Calu3 (cell line): ENCODE measurements at regions not wholly inside any gene's neighbourhood (a gene's known extent, or its start where the extent isn't known, plus 50 kb on each side); places are given as distances from the start of the nearest gene placed in this dataset.
A peak's percentile ranks its signal among the peaks of the same experiment; 100 is the strongest.
"Not testable (repeated sequence)": the region's sequence is repeated elsewhere in the genome, so short reads cannot be mapped to it uniquely, and the experiment has no call there.

ENCODE experiments used
- BruUV-seq: library from RNA; stranded (reverse); fragments of 400-500 nt; replicated peaks from 2 replicates; lab custom pipeline; 2021; lab: Mats Ljungman, UMichigan
- CTCF ChIA-PET: fragments of 300-600 bp; sonication (Branson Sonifier 250); formaldehyde crosslinking; loops from one replicate; lab custom pipeline; 2022; ENCODE audit warnings: antibody characterized with exemption; lab: Charles Lee
- DNase-seq: peaks from one replicate; pipeline ENCODE4 v3.0.0; 2022
- H3K27ac Mint-ChIP-seq: one replicate; pipeline ENCODE4 v1.8.0; 2022; ENCODE audit warnings: mixed read lengths; ENCODE audit not compliant: unreplicated experiment
- H3K27me3 Mint-ChIP-seq: one replicate; pipeline ENCODE4 v1.8.0; 2022; ENCODE audit warnings: mixed read lengths; ENCODE audit not compliant: unreplicated experiment
- H3K36me3 Mint-ChIP-seq: one replicate; pipeline ENCODE4 v1.8.0; 2022; ENCODE audit warnings: mild to moderate bottlenecking, moderate library complexity, mixed read lengths; ENCODE audit not compliant: insufficient read depth, unreplicated experiment
- H3K4me1 Mint-ChIP-seq: one replicate; pipeline ENCODE4 v1.8.0; 2022; ENCODE audit warnings: mild to moderate bottlenecking, low read depth, mixed read lengths; ENCODE audit not compliant: unreplicated experiment
- H3K4me3 Mint-ChIP-seq: one replicate; pipeline ENCODE4 v1.8.0; 2022; ENCODE audit warnings: mild to moderate bottlenecking, low read depth, moderate library complexity, mixed read lengths; ENCODE audit not compliant: unreplicated experiment
- H3K9me3 Mint-ChIP-seq: one replicate; pipeline ENCODE4 v1.8.0; 2022; ENCODE audit warnings: low read depth, mixed read lengths; ENCODE audit not compliant: unreplicated experiment
- intact Hi-C: fragments of 100-400 bp; cut with micrococcal nuclease; formaldehyde crosslinking; loops from one replicate; pipeline ENCODE4 v1.10.0; 2022; ENCODE audit not compliant: unreplicated experiment

- peaks cover 25% of the 10 kb centered on the region for H3K4me1 Mint-ChIP-seq
- H3K9me3 Mint-ChIP-seq, CTCF ChIA-PET, H3K27me3 Mint-ChIP-seq, H3K4me3 Mint-ChIP-seq, H3K27ac Mint-ChIP-seq, DNase-seq, intact Hi-C loops, BruUV-seq: not testable (repeated sequence)
- H3K36me3 Mint-ChIP-seq: peaks cover 15% of the 10 kb centered on the region
Observed at GRCh38 chr20:30291686-30292085, 965.8 kb upstream of the DEFB115 start.

DNA sequence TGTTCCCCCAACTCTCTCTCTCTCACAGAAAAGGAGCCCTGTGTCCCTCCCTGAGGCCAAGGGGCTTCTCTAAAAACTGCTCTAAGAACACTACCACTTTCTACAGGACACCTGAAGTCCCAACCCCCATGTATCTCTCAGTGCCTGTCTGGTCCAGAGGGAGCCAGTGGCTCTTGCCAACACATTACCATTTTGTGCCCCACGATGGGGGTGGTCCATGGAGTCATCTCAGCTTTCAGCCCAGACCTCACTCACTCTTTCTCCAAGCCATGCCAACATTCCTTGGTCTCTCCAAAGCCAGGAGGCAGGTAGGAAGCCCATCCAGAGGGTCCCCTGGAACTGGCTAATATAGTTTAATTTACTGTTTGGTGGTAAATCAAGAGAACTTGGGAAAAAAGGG is 962.1 kb upstream of the DEFB115 start:
- H3K27ac Mint-ChIP-seq, CTCF ChIA-PET, DNase-seq, H3K9me3 Mint-ChIP-seq, intact Hi-C loops, H3K4me3 Mint-ChIP-seq, H3K36me3 Mint-ChIP-seq, BruUV-seq: not testable (repeated sequence)
- Mint-ChIP-seq H3K27me3 (peaks cover 12% of the 10 kb centered on the region), H3K4me1 (peaks cover 24% of the 10 kb centered on the region)

GRCh38 chr20:30295967-30296366 is 961.5 kb upstream of the DEFB115 start:
- H3K4me3 Mint-ChIP-seq, BruUV-seq, H3K9me3 Mint-ChIP-seq, DNase-seq, CTCF ChIA-PET, intact Hi-C loops, H3K36me3 Mint-ChIP-seq, H3K27ac Mint-ChIP-seq: not testable (repeated sequence)
- peaks cover 19% of the 10 kb centered on the region for H3K4me1 Mint-ChIP-seq
- peaks cover 18% of the 10 kb centered on the region for H3K27me3 Mint-ChIP-seq

- H3K36me3 Mint-ChIP-seq, BruUV-seq, intact Hi-C loops, H3K9me3 Mint-ChIP-seq, CTCF ChIA-PET, H3K27ac Mint-ChIP-seq, H3K4me3 Mint-ChIP-seq, DNase-seq: not testable (repeated sequence)
- peaks cover 20% of the 10 kb centered on the region for H3K27me3 Mint-ChIP-seq
- peaks cover 16% of the 10 kb centered on the region for H3K4me1 Mint-ChIP-seq
Observed at GRCh38 chr20:30297878-30298595, 959.4 kb upstream of the DEFB115 start.

DNA sequence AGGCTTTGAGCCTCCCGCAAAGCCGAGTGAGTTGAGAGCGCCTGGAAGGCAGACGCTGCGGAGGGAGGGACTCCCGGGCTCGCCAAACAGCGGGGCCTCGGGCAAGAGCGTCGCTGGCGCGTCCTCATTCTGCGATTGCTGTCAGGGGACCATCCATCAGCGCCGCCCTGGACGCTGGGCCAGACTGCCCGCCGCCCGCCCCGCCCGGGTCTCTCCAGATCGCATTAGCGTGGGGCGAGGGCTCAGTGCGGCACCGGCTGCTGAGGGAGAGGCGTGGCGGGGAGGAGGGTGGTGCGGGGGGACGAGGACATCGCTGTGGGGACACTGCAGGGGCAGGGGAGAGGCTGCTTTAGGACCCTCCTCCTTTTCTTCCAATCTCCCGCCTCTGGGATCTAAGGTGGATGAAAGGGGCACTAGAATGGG is 957.2 kb upstream of the DEFB115 start:
- H3K36me3 Mint-ChIP-seq, DNase-seq, BruUV-seq, H3K27ac Mint-ChIP-seq, H3K9me3 Mint-ChIP-seq, intact Hi-C loops, CTCF ChIA-PET: not testable (repeated sequence)
- H3K27me3 Mint-ChIP-seq: peaks cover 20% of the 10 kb centered on the region
- H3K4me3 Mint-ChIP-seq: peak overlapping the region; percentile 65
- peaks cover 16% of the 10 kb centered on the region for H3K4me1 Mint-ChIP-seq

DNA sequence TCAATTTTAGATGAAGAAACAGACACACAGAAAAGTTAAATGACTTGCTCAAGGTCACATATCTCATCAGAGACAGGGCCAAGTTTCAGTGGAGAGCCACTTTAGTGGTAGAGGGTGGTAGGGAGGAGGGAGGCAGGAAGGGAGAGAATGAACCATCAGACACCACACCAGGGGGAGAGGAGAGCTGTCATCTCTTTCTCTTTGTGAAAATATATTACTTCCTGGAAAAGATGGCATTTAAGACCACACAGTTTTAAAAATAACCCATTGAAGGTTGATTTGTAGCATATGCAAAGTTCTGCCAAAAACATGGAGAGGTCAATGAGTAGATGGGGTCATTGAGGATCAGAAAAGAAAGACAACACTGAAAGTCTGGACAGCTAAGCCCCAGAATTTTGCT is 954.7 kb upstream of the DEFB115 start:
- H3K4me3 Mint-ChIP-seq, H3K36me3 Mint-ChIP-seq, H3K9me3 Mint-ChIP-seq, DNase-seq, H3K27ac Mint-ChIP-seq, intact Hi-C loops, CTCF ChIA-PET, BruUV-seq: not testable (repeated sequence)
- Mint-ChIP-seq H3K27me3 (peaks cover 20% of the 10 kb centered on the region), H3K4me1 (peaks cover 16% of the 10 kb centered on the region)

DNA sequence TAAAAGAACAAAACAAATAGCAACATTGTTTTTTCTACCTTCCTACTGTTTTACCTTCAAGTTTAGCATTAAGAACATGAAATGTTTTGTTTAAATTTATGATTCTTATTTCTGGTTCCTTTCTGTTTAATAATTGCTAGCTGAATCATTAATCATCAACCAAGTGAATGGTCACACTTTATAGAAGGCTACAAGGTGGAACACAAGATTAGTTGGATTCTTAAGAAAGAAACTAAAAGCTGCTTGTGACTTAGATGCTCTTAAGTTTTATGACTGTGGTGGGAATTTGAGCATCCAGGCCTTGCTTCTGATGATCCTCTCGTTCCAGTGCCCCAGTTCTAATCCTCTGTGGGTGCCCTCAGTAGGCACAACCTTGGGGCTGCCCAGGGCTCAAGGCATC is 947.5 kb upstream of the DEFB115 start:
- H3K36me3 Mint-ChIP-seq, CTCF ChIA-PET, H3K4me3 Mint-ChIP-seq, H3K9me3 Mint-ChIP-seq, H3K27ac Mint-ChIP-seq, DNase-seq, intact Hi-C loops, H3K27me3 Mint-ChIP-seq, H3K4me1 Mint-ChIP-seq, BruUV-seq: not testable (repeated sequence)

GRCh38 chr20:30310385-30310784 is 947.1 kb upstream of the DEFB115 start:
- BruUV-seq, CTCF ChIA-PET, H3K27me3 Mint-ChIP-seq, intact Hi-C loops, H3K9me3 Mint-ChIP-seq, H3K36me3 Mint-ChIP-seq, DNase-seq, H3K4me3 Mint-ChIP-seq, H3K27ac Mint-ChIP-seq, H3K4me1 Mint-ChIP-seq: not testable (repeated sequence)

DNA sequence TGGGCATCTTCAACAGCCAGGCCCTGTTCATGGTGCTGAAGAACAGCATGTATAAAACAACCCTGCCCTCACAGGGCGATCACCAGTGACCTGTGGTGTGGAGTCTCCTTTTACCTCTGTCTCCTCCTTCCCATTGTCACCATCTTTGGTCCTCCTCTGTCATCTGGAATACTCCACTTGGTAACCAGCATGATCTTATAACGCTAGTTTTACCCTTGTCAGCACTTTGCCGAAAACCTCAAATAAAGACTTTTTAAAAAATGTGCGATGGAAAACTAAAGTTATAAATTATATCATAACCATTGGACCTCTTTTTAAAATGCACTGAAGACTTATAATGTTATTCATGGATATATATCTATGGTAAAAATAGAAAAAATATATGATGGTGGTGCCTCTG is 945.2 kb upstream of the DEFB115 start:
- not testable (repeated sequence) for H3K36me3 Mint-ChIP-seq

DNA sequence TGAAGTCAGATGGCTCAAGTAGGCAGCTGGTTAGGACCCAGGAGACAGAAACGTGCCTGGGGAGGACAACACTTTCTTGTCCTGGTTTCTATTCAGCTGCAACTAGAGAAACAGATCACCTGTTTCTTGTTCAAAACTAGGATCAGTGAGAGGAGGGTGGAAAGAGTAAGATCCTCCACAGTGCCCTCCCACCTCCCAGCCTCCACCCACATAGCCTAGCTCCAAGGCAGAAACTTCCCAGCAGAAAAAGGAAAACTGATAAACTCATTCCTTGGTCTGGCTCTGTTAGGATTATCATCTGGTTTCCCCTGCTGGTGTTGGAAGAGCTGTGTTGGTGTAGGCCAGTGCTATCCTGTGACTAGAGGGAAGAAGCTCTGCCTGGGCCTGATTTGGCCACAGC is 943.8 kb upstream of the DEFB115 start:
- H3K27ac Mint-ChIP-seq, H3K4me1 Mint-ChIP-seq, BruUV-seq, intact Hi-C loops, H3K27me3 Mint-ChIP-seq, H3K36me3 Mint-ChIP-seq, H3K4me3 Mint-ChIP-seq, H3K9me3 Mint-ChIP-seq, DNase-seq, CTCF ChIA-PET: not testable (repeated sequence)

More for the DNA sequence above, 945.2 kb upstream of the DEFB115 start:
- BruUV-seq, CTCF ChIA-PET, H3K27me3 Mint-ChIP-seq, H3K9me3 Mint-ChIP-seq, H3K4me3 Mint-ChIP-seq, H3K27ac Mint-ChIP-seq, H3K4me1 Mint-ChIP-seq, DNase-seq, intact Hi-C loops: not testable (repeated sequence)
